ENCODE measurements at regions not wholly inside any gene's neighbourhood (a gene's known extent, or its start where the extent isn't known, plus 50 kb on each side); places are given as distances from the start of the nearest gene placed in this dataset.

GRCh38 chr9:115209601-115210306, 91.8 kb upstream of the TNC start:
- no peak for TF ChIP-seq EZH2 (IDR thresholded peaks at IDR 0.05; ENCODE audit: borderline replicate concordance, low read length)
- TF ChIP-seq CTCF (conservative IDR thresholded peaks at IDR 0.05 in 1 of 2, IDR thresholded peaks at IDR 0.05 in 1 of 2; ENCODE audit: extremely low read depth in 1 of 2, insufficient read depth in 1 of 2, low read depth in 1 of 2, low read length in 2 of 2), result no peak

Data from mammary epithelial cell (primary cell).